SK-N-DZ (cell line): ENCODE measurements at regions not wholly inside any gene's neighbourhood (a gene's known extent, or its start where the extent isn't known, plus 50 kb on each side); places are given as distances from the start of the nearest gene placed in this dataset.

Experiments used
- DNase-seq: peaks from one replicate; pipeline ENCODE4 v3.0.0-alpha.2; 2015; ENCODE audit warnings: low spot score

- DNase-seq, result no peak
These were observed 50.2 kb upstream of the BCL11A start for GRCh38 chr2:60603533-60604190.

- no peak for DNase-seq
These were observed 51.1 kb upstream of the BCL11A start for GRCh38 chr2:60604486-60605064.

DNA sequence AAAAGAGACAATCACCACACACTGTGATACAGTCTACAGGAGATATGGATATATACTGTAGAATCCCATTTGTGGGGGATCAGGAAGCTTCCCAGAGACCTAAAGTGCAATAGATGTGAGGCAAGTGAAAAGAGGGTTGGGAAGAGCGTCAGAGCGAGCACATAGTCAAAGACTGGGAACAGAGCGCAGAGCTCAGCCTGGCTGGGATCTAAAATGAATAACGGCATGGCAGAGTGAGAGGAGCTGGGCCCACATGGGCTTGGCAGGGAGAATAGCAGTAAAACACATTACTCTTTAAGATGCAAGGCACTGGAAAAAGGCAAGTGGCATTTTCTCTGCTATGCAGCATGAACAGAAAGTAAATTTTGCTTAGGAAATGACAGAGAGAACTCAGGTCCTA lies 52.4 kb upstream of the BCL11A start:
- DNase-seq, result no peak

DNA sequence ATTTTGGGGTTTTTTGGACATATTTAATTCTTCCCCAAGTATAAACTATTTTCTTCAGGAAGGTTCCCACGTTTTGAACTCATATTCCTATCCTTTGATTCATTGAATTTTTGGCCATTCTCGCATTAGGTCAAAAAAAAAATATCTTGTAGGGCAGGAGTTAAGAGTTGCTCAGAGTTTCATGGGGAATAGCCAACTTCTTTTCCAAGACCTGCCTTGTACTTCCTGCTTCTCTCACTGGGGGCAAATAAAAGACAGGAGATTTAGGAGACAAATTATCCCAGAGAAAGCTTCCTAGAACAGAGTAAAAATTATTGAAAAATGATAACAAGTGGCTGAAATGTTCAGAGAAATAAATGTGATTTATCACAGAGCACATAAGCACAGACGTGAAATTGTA lies 55.2 kb upstream of the BCL11A start:
- DNase-seq, result no peak

GRCh38 chr2:60612033-60612432 lies 58.6 kb upstream of the BCL11A start:
- DNase-seq, result no peak

DNA sequence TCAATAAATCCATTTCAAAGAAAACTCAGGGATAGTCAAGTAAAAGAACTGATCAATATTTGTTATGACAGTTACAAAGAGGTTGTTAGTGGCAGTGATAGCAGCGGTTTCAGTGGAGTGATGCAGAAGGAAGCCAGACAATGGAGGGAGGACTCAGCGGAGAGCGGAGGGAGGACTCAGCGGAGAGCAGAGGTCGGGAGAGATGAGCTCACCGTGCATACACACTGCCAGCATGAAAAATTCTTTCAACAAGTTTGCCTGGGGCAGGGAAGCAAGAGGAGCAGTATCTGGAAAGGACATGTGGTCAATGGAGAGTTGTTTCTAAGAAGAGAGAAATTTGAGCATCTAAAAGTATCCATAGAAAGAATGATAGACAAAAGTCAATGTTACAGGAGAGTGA lies 60.9 kb upstream of the BCL11A start:
- DNase-seq, result no peak

DNA sequence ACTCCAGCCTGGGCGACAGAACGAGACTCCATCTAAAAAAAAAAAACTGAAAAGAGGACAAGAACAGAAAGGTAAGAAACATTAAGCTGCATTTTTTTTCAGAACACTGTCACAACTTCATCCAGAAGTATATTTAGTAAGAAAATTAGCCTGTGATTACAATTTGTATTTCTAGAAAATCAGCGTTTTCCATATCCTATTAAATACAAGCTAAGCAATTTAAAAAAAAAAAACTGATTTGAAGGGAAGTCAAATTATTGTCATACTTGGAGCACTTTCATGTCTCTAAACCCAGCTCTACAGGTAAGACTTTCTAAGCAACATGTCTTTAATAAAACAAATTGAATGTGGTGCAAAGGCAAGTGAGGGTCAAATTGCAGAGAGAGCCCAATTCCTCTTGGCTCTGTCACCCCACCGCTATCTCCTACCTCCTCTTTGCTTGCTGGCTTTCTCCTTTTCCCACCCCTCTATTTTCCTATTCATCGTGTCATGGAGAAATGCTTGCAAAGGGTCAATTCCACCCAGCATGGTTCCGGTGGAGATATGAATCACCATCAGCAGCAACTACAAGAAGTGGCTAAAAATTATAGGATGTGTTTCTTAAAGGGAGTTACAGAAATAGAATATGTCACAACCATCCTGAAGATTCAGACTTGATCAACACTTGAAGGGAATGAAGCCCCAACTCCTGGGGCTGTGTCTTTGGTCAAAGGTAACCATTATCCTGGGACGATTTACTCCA lies 68.4 kb upstream of the BCL11A start:
- no peak for DNase-seq

GRCh38 chr2:60623040-60623439 lies 69.6 kb upstream of the BCL11A start:
- DNase-seq, result no peak

GRCh38 chr2:60627412-60627811 lies 74.0 kb upstream of the BCL11A start:
- DNase-seq, result no peak

GRCh38 chr2:60628026-60628425 lies 74.6 kb upstream of the BCL11A start:
- no peak for DNase-seq

DNA sequence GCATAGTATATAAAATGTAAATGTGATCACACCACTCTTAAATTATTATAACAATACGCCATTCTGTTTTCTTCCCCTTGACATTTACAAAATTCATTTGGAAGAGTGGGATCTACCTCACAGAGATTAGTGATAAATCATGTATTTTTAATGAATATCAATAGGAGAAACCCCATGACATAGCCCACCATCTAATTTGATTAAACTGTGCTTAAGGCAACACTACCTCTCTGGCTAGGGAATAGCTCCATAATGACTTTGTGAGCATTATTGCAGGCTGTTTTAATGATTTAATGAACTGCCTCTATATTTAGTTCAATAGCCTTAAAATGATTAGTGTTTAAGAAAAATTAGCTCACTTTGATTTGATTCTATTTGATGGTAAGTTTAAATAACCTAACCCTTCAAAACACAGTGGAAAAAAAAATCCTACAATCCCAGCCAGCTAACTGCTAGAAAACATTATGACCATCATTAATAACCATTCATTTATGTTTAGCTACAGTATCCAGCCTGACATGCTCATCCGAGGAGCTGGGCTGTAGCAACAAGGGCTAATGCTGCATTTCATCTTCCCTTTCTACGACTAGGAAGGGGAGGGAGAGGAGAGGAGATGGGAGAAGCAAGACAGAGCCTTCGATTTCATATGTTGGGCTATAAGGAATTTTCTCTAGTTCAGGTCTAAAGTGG lies 75.3 kb upstream of the BCL11A start:
- no peak for DNase-seq

DNA sequence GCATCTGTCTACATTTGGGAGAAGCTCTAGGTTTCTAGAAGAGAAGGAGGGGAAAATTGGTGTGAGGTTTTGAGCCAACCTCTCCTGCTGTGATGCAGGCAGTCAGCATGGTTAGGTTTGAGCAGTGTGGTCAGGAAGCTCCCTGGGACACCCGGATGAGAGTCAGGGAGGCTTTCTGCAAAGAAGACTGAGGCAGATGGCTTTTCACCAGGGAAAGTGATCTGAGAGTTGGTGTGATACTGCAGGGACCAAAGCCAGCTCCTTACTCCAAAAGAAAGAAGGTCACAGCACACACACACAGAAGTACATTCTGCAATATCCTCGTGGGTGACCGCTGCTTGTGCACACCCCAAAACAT lies 75.8 kb upstream of the BCL11A start:
- no peak for DNase-seq

DNA sequence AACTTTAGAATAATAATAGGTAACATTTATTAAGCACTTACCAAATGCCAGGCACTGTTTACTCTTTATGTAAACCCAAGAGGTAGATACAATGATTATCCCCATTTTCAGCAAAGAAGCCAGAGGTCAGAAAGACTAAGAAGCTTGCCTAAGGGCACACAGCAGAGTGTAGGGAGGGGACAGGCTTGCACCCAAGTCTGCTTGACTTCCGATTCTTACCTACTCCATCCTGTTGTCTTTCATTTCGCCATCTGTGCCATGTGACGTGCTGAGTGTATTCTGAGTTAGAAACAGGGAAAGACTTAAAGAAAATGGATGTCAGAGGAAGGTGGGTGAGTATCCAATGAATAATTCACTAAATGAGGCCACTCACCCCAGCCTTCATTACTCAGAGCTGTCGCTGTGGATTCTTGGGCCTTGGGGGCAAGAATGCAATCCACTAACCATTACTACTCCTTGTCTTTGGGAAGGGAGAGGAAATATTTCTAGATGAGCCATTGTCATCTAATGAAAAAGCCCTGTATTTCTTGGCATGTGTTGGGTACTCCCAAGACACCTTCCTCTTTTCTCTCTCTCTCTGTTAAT lies 76.4 kb upstream of the BCL11A start:
- DNase-seq, result no peak

GRCh38 chr2:60633615-60634014 lies 80.2 kb upstream of the BCL11A start:
- no peak for DNase-seq

DNA sequence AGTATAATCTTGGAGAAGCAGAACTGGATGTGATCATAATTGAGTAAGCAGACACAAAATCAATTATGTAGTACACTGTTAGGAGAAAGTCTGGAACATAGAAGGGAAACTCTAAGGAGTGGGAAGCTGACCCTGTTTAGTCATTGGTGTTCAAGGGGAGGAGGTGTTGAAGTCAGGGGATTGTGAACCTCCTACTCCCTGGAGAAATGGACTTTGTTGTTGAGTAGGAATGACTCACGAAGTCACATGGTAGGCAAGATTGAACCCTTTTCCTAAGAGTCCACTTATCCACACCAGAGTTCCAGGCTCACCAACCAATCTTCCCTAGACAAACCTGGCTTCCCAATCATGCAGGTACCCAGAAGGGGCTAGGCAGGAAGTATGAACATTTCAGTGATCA lies 81.0 kb upstream of the BCL11A start:
- DNase-seq, result no peak

DNA sequence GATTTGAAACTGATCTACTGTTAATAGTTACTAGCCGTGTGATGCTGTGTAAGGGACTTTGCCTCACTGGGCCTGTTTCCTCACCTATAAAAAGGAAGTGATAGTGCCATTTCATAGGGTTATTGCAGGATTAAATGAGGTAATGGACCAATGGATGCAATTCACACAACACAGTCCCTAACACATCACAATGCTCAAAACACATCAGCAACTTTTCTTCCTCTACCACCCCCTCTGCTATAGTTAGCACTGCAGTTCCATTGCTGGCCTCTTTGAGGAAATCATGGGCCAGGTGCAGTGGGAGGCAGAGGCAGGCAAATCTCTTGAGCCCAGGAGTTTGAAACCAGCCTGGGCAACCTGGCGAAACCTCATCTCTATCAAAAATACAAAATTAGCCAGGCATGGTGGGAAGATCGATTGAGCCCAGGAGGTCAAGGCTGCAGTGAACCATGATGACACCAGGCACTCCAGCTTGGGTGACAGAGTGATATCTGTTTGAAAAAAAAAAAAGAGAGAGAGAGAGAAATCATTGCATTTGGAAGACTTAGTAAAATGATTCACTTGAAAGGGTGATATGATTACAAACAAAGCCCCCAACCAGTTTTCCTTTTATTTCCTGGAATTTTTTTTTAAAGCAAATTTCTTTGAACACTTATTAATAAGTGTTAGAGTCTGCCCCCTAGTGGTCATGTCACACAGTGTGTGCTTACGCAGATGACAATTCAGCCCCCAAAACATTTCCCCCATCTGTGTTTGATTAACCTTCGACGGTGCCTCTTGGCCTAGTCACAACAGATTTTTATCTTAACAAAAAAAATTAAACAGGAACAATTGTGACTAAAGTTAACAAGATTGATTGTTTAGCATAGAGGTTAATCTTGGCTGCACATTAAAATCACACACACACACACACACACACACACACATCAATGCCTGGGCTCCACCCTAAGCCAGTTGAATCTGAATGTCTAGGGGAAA lies 88.6 kb upstream of the BCL11A start:
- DNase-seq, result peak; percentile 61

DNA sequence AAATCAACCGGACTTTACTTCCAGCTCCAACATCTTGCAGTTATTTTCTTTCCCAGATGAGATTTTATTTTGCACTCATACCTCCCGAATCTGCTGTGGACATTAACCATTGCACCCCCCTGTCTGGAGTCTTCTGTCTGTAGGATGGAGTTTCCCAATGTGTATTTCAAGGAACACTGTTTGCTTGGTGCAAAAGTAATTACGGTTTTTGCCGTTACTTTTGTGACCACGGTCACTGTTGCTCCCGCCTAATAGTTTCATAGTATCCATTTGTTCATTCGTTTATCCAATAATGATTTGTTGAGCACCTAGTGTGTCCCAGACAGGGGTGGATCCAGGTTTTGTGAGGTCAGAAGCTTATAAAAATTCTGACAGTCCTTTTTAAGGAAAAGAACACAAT lies 90.3 kb upstream of the BCL11A start:
- DNase-seq, result no peak

DNA sequence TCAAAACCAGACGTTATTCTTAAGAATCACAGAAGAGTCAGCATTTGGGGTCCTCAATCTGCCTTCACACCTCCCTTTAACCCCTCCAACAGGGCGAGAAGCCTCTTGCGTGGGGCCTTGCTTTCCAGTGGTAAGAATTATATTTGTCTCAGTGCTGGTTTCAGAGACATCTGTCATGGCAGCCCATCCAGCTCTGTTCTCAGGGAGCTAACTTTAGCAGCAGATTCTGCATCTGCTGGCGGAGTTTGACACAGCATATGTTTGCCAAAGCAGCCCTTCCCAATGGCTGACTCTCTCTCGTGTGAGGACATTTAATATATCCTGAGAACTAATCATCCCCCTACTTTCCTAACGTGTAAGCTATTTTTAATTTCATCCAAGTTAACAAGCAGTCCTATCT lies 91.5 kb upstream of the BCL11A start:
- DNase-seq, result no peak

GRCh38 chr2:60648191-60648590 lies 94.7 kb upstream of the BCL11A start:
- DNase-seq, result no peak

- DNase-seq, result no peak
These were observed 96.3 kb upstream of the BCL11A start for GRCh38 chr2:60649721-60650120.

DNA sequence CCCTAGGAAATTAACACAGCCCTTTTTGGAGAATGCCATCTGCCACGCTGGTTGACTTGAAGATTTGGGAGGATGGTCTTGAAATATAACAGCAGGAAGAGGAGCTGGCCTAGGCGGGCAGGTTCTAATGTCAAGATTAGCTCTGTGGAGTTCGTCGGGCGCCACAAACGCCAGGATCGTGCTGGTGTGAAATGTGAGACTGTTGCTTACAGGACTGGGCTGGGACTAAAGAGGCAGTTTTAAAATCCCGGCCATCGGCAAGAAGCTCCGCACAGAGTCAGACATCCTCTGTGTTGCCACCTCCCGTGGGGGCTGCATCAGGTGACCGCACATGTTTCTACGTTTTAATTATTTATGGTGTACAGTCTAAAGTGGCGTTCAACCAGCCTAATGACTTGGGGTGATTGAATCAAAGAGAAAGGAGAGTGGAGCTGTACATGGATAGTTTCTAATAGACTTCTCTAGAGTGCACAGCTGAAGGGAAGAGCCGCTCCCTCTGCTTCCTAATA lies 99.4 kb upstream of the BCL11A start:
- no peak for DNase-seq
